HG02870 (cell line): ENCODE measurements at regions not wholly inside any gene's neighbourhood (a gene's known extent, or its start where the extent isn't known, plus 50 kb on each side); places are given as distances from the start of the nearest gene placed in this dataset.
A peak's percentile ranks its signal among the peaks of the same experiment; 100 is the strongest.

Experiments
- ATAC-seq: cut with Tn5 transposase; IDR thresholded peaks from one replicate; pipeline ENCODE4 v1.9.1; 2021; ENCODE audit warnings: mild to moderate bottlenecking, moderate library complexity; ENCODE audit not compliant: unreplicated experiment

GRCh38 chr6:132934496-132934895, 120.1 kb downstream of the RPS12 start:
- ATAC-seq: no peak

- no peak for ATAC-seq
Measured at GRCh38 chr6:132936646-132937045, 122.3 kb downstream of the RPS12 start.

- no peak for ATAC-seq
Measured at GRCh38 chr6:132937466-132937906, 123.1 kb downstream of the RPS12 start.

GRCh38 chr6:132948889-132949288, 134.5 kb downstream of the RPS12 start:
- no peak for ATAC-seq

GRCh38 chr6:132950566-132950965, 136.2 kb downstream of the RPS12 start:
- no peak for ATAC-seq

- no peak for ATAC-seq
Measured at GRCh38 chr6:132952031-132952867, 137.9 kb downstream of the RPS12 start.

- no peak for ATAC-seq
Measured at GRCh38 chr6:132952986-132953385, 138.6 kb downstream of the RPS12 start.

GRCh38 chr6:132954222-132954621, 139.9 kb downstream of the RPS12 start:
- no peak for ATAC-seq

GRCh38 chr6:132954936-132955335, 140.6 kb downstream of the RPS12 start:
- no peak for ATAC-seq

- ATAC-seq: no peak
Measured at GRCh38 chr6:132959639-132960326, 145.4 kb downstream of the RPS12 start.

- ATAC-seq: no peak
Measured at GRCh38 chr6:132960720-132961119, 146.4 kb downstream of the RPS12 start.

- ATAC-seq: no peak
Measured at GRCh38 chr6:132961122-132961521, 146.8 kb downstream of the RPS12 start.

- no peak for ATAC-seq
Measured at GRCh38 chr6:132961610-132962009, 147.2 kb downstream of the RPS12 start.

- peak; percentile 64 for ATAC-seq
Measured at GRCh38 chr6:132962936-132963868, 148.8 kb downstream of the RPS12 start.

GRCh38 chr6:132964101-132964867, 149.9 kb downstream of the RPS12 start:
- peak; percentile 41 for ATAC-seq

- ATAC-seq: no peak
Measured at GRCh38 chr6:132964868-132965382, 150.6 kb downstream of the RPS12 start.

- ATAC-seq: no peak
Measured at GRCh38 chr6:132967871-132968270, 153.5 kb downstream of the RPS12 start.

- no peak for ATAC-seq
Measured at GRCh38 chr6:132968419-132968950, 154.1 kb downstream of the RPS12 start.

GRCh38 chr6:132969196-132969595, 154.8 kb downstream of the RPS12 start:
- no peak for ATAC-seq

- no peak for ATAC-seq
Measured at GRCh38 chr6:132971676-132972075, 157.3 kb downstream of the RPS12 start.
